SK-N-SH treated with all-trans-retinoic acid at 6 μM for 48 hours (cell line): ENCODE measurements at regions not wholly inside any gene's neighbourhood (a gene's known extent, or its start where the extent isn't known, plus 50 kb on each side); places are given as distances from the start of the nearest gene placed in this dataset.

Experiments used
- ATAC-seq: fragments of 200-7000 bp; cut with Tn5 transposase; 3 replicates; pipeline ENCODE4 v1.9.1; 2020; ENCODE audit warnings: mild to moderate bottlenecking, moderate library complexity
- ARNTL ChIP-seq: fragments of 450-650 bp; formaldehyde crosslinking; IDR thresholded peaks from 2 replicates; pipeline ENCODE4 v1.5.0; 2020; ENCODE audit warnings: low read depth, mild to moderate bottlenecking, moderate library complexity, borderline replicate concordance
- BACH2 ChIP-seq: fragments of 250-450 bp; sonication (Bioruptor Pico); IDR thresholded peaks from 2 replicates; pipeline ENCODE4 v1.9.0; 2021; ENCODE audit warnings: mild to moderate bottlenecking, borderline replicate concordance
- CREB5 ChIP-seq: fragments of 250-450 bp; sonication (Bioruptor Pico); IDR thresholded peaks from 2 replicates; pipeline ENCODE4 v1.5.1; 2020; ENCODE audit warnings: low read depth, mild to moderate bottlenecking, moderate library complexity
- CSDC2 ChIP-seq: fragments of 250-450 bp; sonication (Bioruptor Pico); IDR thresholded peaks from 2 replicates; pipeline ENCODE4 v1.5.0; 2020; ENCODE audit warnings: mild to moderate bottlenecking, moderate library complexity
- GLIS3 ChIP-seq: fragments of 250-450 bp; sonication (Bioruptor Pico); IDR thresholded peaks from 2 replicates; pipeline ENCODE4 v1.5.0; 2020; ENCODE audit warnings: mild to moderate bottlenecking, moderate library complexity
- ISL1 ChIP-seq: fragments of 250-450 bp; sonication (Bioruptor Pico); IDR thresholded peaks from 2 replicates; pipeline ENCODE4 v2.1.2; 2022; ENCODE audit warnings: mild to moderate bottlenecking, moderate library complexity
- OSR1 ChIP-seq: fragments of 250-450 bp; sonication (Bioruptor Pico); IDR thresholded peaks from 2 replicates; pipeline ENCODE4 v1.8.0; 2022; ENCODE audit warnings: moderate library complexity, mild to moderate bottlenecking, inconsistent platforms
- PPARA ChIP-seq: fragments of 250-450 bp; sonication (Bioruptor Pico); IDR thresholded peaks from 2 replicates; pipeline ENCODE4 v1.5.0; 2020; ENCODE audit warnings: mild to moderate bottlenecking, borderline replicate concordance
- RARB ChIP-seq: fragments of 250-450 bp; sonication (Bioruptor Pico); IDR thresholded peaks from 2 replicates; pipeline ENCODE4 v1.8.0; 2021; ENCODE audit warnings: mild to moderate bottlenecking, moderate library complexity
- SNAI2 ChIP-seq: fragments of 250-450 bp; sonication (Bioruptor Pico); IDR thresholded peaks from 2 replicates; pipeline ENCODE4 v1.5.0; 2020; ENCODE audit warnings: mild to moderate bottlenecking, moderate library complexity
- TCF4 ChIP-seq: fragments of 250-450 bp; sonication (Bioruptor Pico); IDR thresholded peaks from 2 replicates; pipeline ENCODE4 v1.8.0; 2021; ENCODE audit warnings: mild to moderate bottlenecking, moderate library complexity, borderline replicate concordance
- TOX ChIP-seq: fragments of 250-450 bp; sonication (Bioruptor Pico); IDR thresholded peaks from 2 replicates; pipeline ENCODE4 v1.8.0; 2021; ENCODE audit warnings: mild to moderate bottlenecking, moderate library complexity, borderline replicate concordance
- ZC3H10 ChIP-seq: fragments of 250-450 bp; sonication (Bioruptor Pico); IDR thresholded peaks from 2 replicates; pipeline ENCODE4 v1.5.1; 2021; ENCODE audit warnings: mild to moderate bottlenecking, moderate library complexity
- ZFP3 ChIP-seq: fragments of 250-450 bp; sonication (Bioruptor Pico); IDR thresholded peaks from 2 replicates; pipeline ENCODE4 v1.5.0; 2020; ENCODE audit warnings: mild to moderate bottlenecking, moderate library complexity
- ZFP30 ChIP-seq: fragments of 450-650 bp; formaldehyde crosslinking; IDR thresholded peaks from 2 replicates; pipeline ENCODE4 v1.5.0; 2022; ENCODE audit warnings: mild to moderate bottlenecking, moderate library complexity
- ZNF565 ChIP-seq: fragments of 450-650 bp; formaldehyde crosslinking; conservative IDR thresholded peaks from 2 replicates; pipeline ENCODE4 v1.5.0; 2020; ENCODE audit warnings: low read depth, mild to moderate bottlenecking, moderate library complexity
- ZNF70 ChIP-seq: fragments of 450-650 bp; formaldehyde crosslinking; IDR thresholded peaks from 2 replicates; pipeline ENCODE4 v1.5.0; 2020; ENCODE audit warnings: mild to moderate bottlenecking, moderate library complexity
- ZNF8 ChIP-seq: fragments of 450-650 bp; formaldehyde crosslinking; IDR thresholded peaks from 2 replicates; pipeline ENCODE4 v1.5.0; 2020; ENCODE audit warnings: mild to moderate bottlenecking, moderate library complexity
- TF ChIP-seq, protein P1 (sequence below): fragments of 250-450 bp; sonication (Bioruptor Pico); IDR thresholded peaks from 2 replicates; pipeline ENCODE4 v1.8.0; 2020; ENCODE audit warnings: mild to moderate bottlenecking, moderate library complexity, borderline replicate concordance
- TF ChIP-seq, protein P2 (sequence below): fragments of 250-450 bp; sonication (Bioruptor Pico); IDR thresholded peaks from 2 replicates; pipeline ENCODE4 v1.5.1; 2021; ENCODE audit warnings: mild to moderate bottlenecking, moderate library complexity
- TF ChIP-seq, protein P3 (sequence below): fragments of 250-450 bp; sonication (Bioruptor Pico); IDR thresholded peaks from 2 replicates; pipeline ENCODE4 v1.8.0; 2021; ENCODE audit warnings: low read depth, mild to moderate bottlenecking, moderate library complexity, borderline replicate concordance

DNA sequence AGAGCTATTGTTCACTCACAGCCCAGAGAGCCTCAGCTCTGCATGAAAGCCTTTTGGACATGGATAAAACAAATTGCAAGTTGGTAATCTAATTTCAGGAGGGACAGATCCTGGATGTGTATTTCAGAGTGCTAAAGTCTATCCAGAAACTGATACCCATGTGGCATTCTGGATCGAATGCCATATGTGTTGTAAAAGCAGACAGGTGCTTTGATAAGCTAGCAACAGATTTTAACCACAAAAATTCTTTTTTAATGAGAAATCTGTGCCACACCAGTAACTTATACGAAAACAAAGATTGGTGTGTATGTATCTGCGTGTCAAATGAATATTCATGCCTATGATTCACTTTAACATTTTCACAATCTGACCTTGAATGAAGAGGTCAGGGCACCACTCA is 936.6 kb upstream of the MAP3K7 start:
- TF ChIP-seq GLIS3 = no peak
- TF ChIP-seq, protein P1, sequence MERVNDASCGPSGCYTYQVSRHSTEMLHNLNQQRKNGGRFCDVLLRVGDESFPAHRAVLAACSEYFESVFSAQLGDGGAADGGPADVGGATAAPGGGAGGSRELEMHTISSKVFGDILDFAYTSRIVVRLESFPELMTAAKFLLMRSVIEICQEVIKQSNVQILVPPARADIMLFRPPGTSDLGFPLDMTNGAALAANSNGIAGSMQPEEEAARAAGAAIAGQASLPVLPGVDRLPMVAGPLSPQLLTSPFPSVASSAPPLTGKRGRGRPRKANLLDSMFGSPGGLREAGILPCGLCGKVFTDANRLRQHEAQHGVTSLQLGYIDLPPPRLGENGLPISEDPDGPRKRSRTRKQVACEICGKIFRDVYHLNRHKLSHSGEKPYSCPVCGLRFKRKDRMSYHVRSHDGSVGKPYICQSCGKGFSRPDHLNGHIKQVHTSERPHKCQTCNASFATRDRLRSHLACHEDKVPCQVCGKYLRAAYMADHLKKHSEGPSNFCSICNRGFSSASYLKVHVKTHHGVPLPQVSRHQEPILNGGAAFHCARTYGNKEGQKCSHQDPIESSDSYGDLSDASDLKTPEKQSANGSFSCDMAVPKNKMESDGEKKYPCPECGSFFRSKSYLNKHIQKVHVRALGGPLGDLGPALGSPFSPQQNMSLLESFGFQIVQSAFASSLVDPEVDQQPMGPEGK (CRISPR knock-in tag) = no peak
- no peak for TF ChIP-seq RARB (CRISPR knock-in tag)
- TF ChIP-seq TCF4 (CRISPR knock-in tag) = no peak
- TF ChIP-seq PPARA = no peak
- TF ChIP-seq, protein P2, sequence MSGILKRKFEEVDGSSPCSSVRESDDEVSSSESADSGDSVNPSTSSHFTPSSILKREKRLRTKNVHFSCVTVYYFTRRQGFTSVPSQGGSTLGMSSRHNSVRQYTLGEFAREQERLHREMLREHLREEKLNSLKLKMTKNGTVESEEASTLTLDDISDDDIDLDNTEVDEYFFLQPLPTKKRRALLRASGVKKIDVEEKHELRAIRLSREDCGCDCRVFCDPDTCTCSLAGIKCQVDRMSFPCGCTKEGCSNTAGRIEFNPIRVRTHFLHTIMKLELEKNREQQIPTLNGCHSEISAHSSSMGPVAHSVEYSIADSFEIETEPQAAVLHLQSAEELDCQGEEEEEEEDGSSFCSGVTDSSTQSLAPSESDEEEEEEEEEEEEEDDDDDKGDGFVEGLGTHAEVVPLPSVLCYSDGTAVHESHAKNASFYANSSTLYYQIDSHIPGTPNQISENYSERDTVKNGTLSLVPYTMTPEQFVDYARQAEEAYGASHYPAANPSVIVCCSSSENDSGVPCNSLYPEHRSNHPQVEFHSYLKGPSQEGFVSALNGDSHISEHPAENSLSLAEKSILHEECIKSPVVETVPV = no peak
- no peak for TF ChIP-seq CREB5 (CRISPR knock-in tag)
- TF ChIP-seq ARNTL = no peak
- no peak for TF ChIP-seq TOX (CRISPR knock-in tag)
- TF ChIP-seq ZNF70 (CRISPR knock-in tag) = no peak
- TF ChIP-seq ZNF565 (CRISPR knock-in tag) = no peak
- TF ChIP-seq ZFP30 (CRISPR knock-in tag) = no peak
- TF ChIP-seq ZC3H10 (CRISPR knock-in tag) = no peak
- no peak for TF ChIP-seq ZFP3 (CRISPR knock-in tag)
- TF ChIP-seq, protein P3, sequence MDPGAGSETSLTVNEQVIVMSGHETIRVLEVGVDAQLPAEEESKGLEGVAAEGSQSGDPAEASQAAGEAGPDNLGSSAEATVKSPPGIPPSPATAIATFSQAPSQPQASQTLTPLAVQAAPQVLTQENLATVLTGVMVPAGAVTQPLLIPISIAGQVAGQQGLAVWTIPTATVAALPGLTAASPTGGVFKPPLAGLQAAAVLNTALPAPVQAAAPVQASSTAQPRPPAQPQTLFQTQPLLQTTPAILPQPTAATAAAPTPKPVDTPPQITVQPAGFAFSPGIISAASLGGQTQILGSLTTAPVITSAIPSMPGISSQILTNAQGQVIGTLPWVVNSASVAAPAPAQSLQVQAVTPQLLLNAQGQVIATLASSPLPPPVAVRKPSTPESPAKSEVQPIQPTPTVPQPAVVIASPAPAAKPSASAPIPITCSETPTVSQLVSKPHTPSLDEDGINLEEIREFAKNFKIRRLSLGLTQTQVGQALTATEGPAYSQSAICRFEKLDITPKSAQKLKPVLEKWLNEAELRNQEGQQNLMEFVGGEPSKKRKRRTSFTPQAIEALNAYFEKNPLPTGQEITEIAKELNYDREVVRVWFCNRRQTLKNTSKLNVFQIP (CRISPR knock-in tag) = no peak
- no peak for ATAC-seq

GRCh38 chr6:91521999-91522398 is 935.1 kb upstream of the MAP3K7 start:
- TF ChIP-seq CSDC2 = no peak
- TF ChIP-seq, protein P2 = no peak
- TF ChIP-seq ISL1 (CRISPR knock-in tag) = no peak
- no peak for TF ChIP-seq ZNF8
- no peak for TF ChIP-seq BACH2 (CRISPR knock-in tag)
- no peak for TF ChIP-seq PPARA
- TF ChIP-seq, all 23 proteins: peak for 0
- no peak for ATAC-seq

DNA sequence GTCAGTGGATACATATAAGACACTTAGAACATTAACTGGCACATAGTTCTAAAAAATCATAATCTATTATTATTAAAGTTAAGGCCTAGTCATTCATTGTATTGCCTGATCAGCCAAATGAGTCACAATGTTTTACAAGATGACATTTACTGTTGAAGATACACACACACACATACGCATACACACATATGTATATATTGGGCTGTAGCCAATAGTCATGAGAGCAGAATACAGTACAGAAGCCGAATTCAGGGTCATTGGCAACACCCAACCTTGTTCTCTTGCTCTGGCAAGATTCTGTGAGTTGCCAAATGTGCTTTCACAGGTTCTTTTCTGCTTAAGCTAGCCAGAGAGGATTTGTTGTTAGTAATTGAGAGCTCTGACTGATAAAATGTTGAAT is 922.8 kb upstream of the MAP3K7 start:
- TF ChIP-seq ZNF8 (no peak), ZFP30 (CRISPR knock-in tag) (no peak), ZNF565 (CRISPR knock-in tag) (no peak), ISL1 (CRISPR knock-in tag) (no peak), RARB (CRISPR knock-in tag) (no peak), TOX (CRISPR knock-in tag) (no peak), OSR1 (no peak), SNAI2 (CRISPR knock-in tag) (no peak), ZC3H10 (CRISPR knock-in tag) (no peak)
- ATAC-seq = no peak

GRCh38 chr6:91509039-91509438 is 922.2 kb upstream of the MAP3K7 start:
- TF ChIP-seq ZNF565 (CRISPR knock-in tag) = no peak
- TF ChIP-seq ZNF70 (CRISPR knock-in tag) = no peak
- no peak for TF ChIP-seq CREB5 (CRISPR knock-in tag)
- TF ChIP-seq ZC3H10 (CRISPR knock-in tag) = no peak
- no peak for TF ChIP-seq OSR1
- no peak for TF ChIP-seq GLIS3
- no peak for TF ChIP-seq SNAI2 (CRISPR knock-in tag)
- no peak for TF ChIP-seq ZNF8
- TF ChIP-seq CSDC2 = no peak
- TF ChIP-seq BACH2 (CRISPR knock-in tag) = no peak
- no peak for TF ChIP-seq ARNTL
- no peak for ATAC-seq
